ENCODE measurements at regions not wholly inside any gene's neighbourhood (a gene's known extent, or its start where the extent isn't known, plus 50 kb on each side); places are given as distances from the start of the nearest gene placed in this dataset.

GRCh38 chr6:14051355-14051754, 66.2 kb upstream of the CD83 start:
- no peaks in the 10 kb centered on the region for H3K36me3 ChIP-seq (ENCODE audit: insufficient read depth, low read length)
- peaks cover 42% of the 10 kb centered on the region for H3K27me3 ChIP-seq (ENCODE audit: control insufficient read depth, insufficient read depth, low read length)
- H3K4me2 ChIP-seq (ENCODE audit: low read length), result no peak overlapping the region
- H3K4me3 ChIP-seq (ENCODE audit: low read length), result no peak overlapping the region
- peaks cover 3% of the 10 kb centered on the region for H3K4me1 ChIP-seq (ENCODE audit: control insufficient read depth, insufficient read depth, low read length)
- no peak overlapping the region for H3K9ac ChIP-seq (ENCODE audit: low read depth, low read length)
- H3K9me3 ChIP-seq (replicated peaks; ENCODE audit: low read length), result no peaks in the 10 kb centered on the region

DNA sequence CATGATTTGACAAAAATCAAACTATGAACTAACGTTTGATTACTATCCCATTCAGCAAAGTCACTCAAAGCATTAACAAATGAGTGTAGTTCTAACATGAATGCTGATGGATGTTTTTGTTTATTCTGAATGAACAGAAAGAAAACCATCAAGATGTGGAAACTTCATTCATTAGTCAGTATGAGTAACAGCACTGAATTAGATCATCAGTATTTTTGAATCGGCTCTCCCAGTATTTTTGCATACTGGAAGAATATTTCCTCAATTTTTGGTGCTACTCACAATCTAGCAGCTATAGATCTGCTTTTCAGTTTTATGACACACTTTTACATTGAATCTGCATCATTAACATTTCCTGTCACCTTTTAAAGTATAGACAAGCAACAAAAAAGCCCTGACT, 63.8 kb upstream of the CD83 start:
- no peaks in the 10 kb centered on the region for H3K9me3 ChIP-seq (replicated peaks; ENCODE audit: low read length)
- peaks cover 3% of the 10 kb centered on the region for H3K4me1 ChIP-seq (ENCODE audit: control insufficient read depth, insufficient read depth, low read length)
- H3K4me2 ChIP-seq (ENCODE audit: low read length), result no peak overlapping the region
- H3K9ac ChIP-seq (ENCODE audit: low read depth, low read length), result no peak overlapping the region
- no peaks in the 10 kb centered on the region for H3K36me3 ChIP-seq (ENCODE audit: insufficient read depth, low read length)
- H3K27me3 ChIP-seq (ENCODE audit: control insufficient read depth, insufficient read depth, low read length), result peaks cover 36% of the 10 kb centered on the region
- H3K4me3 ChIP-seq (ENCODE audit: low read length), result no peak overlapping the region

DNA sequence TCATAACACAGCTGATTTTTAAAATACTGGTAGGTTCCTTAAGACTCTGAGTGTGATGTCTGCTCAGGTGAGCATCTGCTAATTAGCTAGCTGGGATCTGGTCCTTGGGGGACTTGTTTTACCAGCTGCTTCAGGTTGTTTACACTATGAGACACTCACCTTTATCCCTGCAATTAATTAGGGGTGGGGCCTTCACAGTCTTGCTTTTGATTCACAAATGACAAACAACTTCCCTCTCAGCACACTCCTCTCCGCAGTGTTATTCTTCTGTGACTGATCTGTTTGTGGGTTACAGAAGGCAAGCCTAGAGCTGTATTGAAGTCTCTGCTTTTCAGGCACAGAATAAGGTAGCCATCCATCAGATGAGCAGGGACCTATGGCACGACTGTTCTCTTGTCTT, 62.0 kb upstream of the CD83 start:
- Histone ChIP-seq H3K4me3 (ENCODE audit: low read length) (no peak overlapping the region), H3K27me3 (ENCODE audit: control insufficient read depth, insufficient read depth, low read length) (peaks cover 34% of the 10 kb centered on the region), H3K4me2 (ENCODE audit: low read length) (no peak overlapping the region), H3K36me3 (ENCODE audit: insufficient read depth, low read length) (no peaks in the 10 kb centered on the region), H3K9ac (ENCODE audit: low read depth, low read length) (no peak overlapping the region), H3K9me3 (replicated peaks; ENCODE audit: low read length) (no peaks in the 10 kb centered on the region), H3K4me1 (ENCODE audit: control insufficient read depth, insufficient read depth, low read length) (peaks cover 7% of the 10 kb centered on the region)

DNA sequence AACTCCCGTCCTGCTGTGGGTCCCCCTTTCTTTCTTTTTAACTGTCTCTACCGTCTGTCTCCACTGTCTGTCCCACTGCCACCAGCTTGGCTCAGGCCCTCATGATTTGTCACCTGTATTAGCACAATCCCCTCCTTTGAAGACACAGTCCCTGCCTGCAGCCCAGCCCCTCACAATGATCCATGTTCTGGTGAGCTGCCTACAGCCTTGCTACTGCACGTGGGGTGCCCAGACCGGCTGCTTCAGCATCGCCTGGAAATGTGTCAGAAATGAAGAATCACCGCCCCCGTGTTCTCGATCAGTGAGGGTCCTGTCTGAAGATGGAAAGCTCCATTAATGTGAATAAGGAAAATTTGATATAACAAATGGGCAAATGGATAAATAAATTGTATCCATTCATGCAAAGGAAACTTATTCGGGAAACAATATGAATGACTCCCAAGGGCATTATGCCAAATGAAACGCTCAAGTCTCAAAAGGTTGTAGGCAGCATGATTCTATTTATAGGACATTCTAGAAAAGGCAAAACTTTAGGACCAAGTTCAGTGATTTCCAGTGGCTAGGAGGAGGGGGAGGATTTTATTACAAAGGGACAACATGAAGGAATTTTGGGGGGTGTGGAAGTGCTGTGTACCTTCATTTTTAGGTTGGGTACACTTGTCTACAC, 59.4 kb upstream of the CD83 start:
- Histone ChIP-seq H3K4me1 (ENCODE audit: control insufficient read depth, insufficient read depth, low read length) (peaks cover 7% of the 10 kb centered on the region), H3K9me3 (replicated peaks; ENCODE audit: low read length) (no peaks in the 10 kb centered on the region), H3K4me2 (ENCODE audit: low read length) (no peak overlapping the region), H3K4me3 (ENCODE audit: low read length) (no peak overlapping the region), H3K27me3 (ENCODE audit: control insufficient read depth, insufficient read depth, low read length) (peaks cover 42% of the 10 kb centered on the region), H3K36me3 (ENCODE audit: insufficient read depth, low read length) (no peaks in the 10 kb centered on the region), H3K9ac (ENCODE audit: low read depth, low read length) (no peak overlapping the region)

- Histone ChIP-seq H3K27me3 (ENCODE audit: control insufficient read depth, insufficient read depth, low read length) (peaks cover 47% of the 10 kb centered on the region), H3K36me3 (ENCODE audit: insufficient read depth, low read length) (no peaks in the 10 kb centered on the region), H3K9me3 (replicated peaks; ENCODE audit: low read length) (no peaks in the 10 kb centered on the region), H3K4me1 (ENCODE audit: control insufficient read depth, insufficient read depth, low read length) (peaks cover 7% of the 10 kb centered on the region), H3K9ac (ENCODE audit: low read depth, low read length) (no peak overlapping the region), H3K4me2 (ENCODE audit: low read length) (no peak overlapping the region), H3K4me3 (ENCODE audit: low read length) (no peak overlapping the region)
Observed at GRCh38 chr6:14058735-14059134, 58.8 kb upstream of the CD83 start.

- no peak overlapping the region for H3K9ac ChIP-seq (ENCODE audit: low read depth, low read length)
- no peaks in the 10 kb centered on the region for H3K36me3 ChIP-seq (ENCODE audit: insufficient read depth, low read length)
- no peaks in the 10 kb centered on the region for H3K9me3 ChIP-seq (replicated peaks; ENCODE audit: low read length)
- H3K27me3 ChIP-seq (ENCODE audit: control insufficient read depth, insufficient read depth, low read length), result peaks cover 54% of the 10 kb centered on the region
- no peak overlapping the region for H3K4me3 ChIP-seq (ENCODE audit: low read length)
- no peak overlapping the region for H3K4me2 ChIP-seq (ENCODE audit: low read length)
- peaks cover 4% of the 10 kb centered on the region for H3K4me1 ChIP-seq (ENCODE audit: control insufficient read depth, insufficient read depth, low read length)
Observed at GRCh38 chr6:14059791-14060436, 57.7 kb upstream of the CD83 start.

GRCh38 chr6:14060971-14061370, 56.6 kb upstream of the CD83 start:
- Histone ChIP-seq H3K4me2 (ENCODE audit: low read length) (no peak overlapping the region), H3K4me1 (ENCODE audit: control insufficient read depth, insufficient read depth, low read length) (peaks cover 4% of the 10 kb centered on the region), H3K9ac (ENCODE audit: low read depth, low read length) (no peak overlapping the region), H3K27me3 (ENCODE audit: control insufficient read depth, insufficient read depth, low read length) (peaks cover 58% of the 10 kb centered on the region), H3K36me3 (ENCODE audit: insufficient read depth, low read length) (no peaks in the 10 kb centered on the region), H3K9me3 (replicated peaks; ENCODE audit: low read length) (no peaks in the 10 kb centered on the region), H3K4me3 (ENCODE audit: low read length) (no peak overlapping the region)

- no peaks in the 10 kb centered on the region for H3K9me3 ChIP-seq (replicated peaks; ENCODE audit: low read length)
- H3K9ac ChIP-seq (ENCODE audit: low read depth, low read length), result no peak overlapping the region
- H3K4me3 ChIP-seq (ENCODE audit: low read length), result no peak overlapping the region
- H3K27me3 ChIP-seq (ENCODE audit: control insufficient read depth, insufficient read depth, low read length), result peaks cover 58% of the 10 kb centered on the region
- no peaks in the 10 kb centered on the region for H3K36me3 ChIP-seq (ENCODE audit: insufficient read depth, low read length)
- H3K4me2 ChIP-seq (ENCODE audit: low read length), result no peak overlapping the region
- peaks cover 4% of the 10 kb centered on the region for H3K4me1 ChIP-seq (ENCODE audit: control insufficient read depth, insufficient read depth, low read length)
Observed at GRCh38 chr6:14061643-14062042, 55.9 kb upstream of the CD83 start.

DNA sequence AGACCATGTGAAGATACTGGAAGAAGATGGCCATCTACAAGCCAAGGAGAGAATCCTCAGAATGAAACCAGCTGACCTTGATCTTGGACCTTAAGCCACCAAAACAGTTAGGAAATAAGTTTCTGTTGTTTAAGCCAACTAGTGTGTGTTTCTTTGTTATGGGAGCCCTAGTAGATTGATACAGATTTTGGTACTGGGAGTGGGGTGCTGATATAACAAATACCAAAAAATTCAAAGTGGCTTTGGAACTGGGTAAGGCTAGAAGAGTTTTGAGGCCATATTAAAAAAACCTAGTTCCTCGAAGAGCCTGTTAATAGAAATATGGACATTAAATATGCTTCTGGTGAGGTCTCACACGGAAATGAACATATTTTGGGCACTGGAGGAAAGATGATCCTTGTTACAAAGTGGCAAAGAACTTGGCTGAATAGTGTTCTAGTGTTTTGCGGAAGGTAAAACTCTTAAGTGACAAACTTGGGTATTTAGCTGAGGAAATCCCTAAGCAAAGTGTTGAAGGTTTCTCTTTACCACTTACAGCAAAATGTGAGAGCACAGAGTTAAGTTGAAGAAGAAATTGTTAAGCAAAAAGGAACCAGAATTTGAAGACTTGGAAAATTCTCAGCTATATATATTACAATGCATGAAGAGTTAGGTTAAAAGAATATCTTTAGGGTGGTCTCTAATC, 55.1 kb upstream of the CD83 start:
- Histone ChIP-seq H3K4me3 (ENCODE audit: low read length) (no peak overlapping the region), H3K36me3 (ENCODE audit: insufficient read depth, low read length) (no peaks in the 10 kb centered on the region), H3K9ac (ENCODE audit: low read depth, low read length) (no peak overlapping the region), H3K4me1 (ENCODE audit: control insufficient read depth, insufficient read depth, low read length) (peaks cover 4% of the 10 kb centered on the region), H3K4me2 (ENCODE audit: low read length) (no peak overlapping the region), H3K27me3 (ENCODE audit: control insufficient read depth, insufficient read depth, low read length) (peaks cover 58% of the 10 kb centered on the region), H3K9me3 (replicated peaks; ENCODE audit: low read length) (no peaks in the 10 kb centered on the region)

GRCh38 chr6:14063756-14064155, 53.8 kb upstream of the CD83 start:
- peaks cover 53% of the 10 kb centered on the region for H3K27me3 ChIP-seq (ENCODE audit: control insufficient read depth, insufficient read depth, low read length)
- no peak overlapping the region for H3K4me2 ChIP-seq (ENCODE audit: low read length)
- H3K9me3 ChIP-seq (replicated peaks; ENCODE audit: low read length), result no peaks in the 10 kb centered on the region

DNA sequence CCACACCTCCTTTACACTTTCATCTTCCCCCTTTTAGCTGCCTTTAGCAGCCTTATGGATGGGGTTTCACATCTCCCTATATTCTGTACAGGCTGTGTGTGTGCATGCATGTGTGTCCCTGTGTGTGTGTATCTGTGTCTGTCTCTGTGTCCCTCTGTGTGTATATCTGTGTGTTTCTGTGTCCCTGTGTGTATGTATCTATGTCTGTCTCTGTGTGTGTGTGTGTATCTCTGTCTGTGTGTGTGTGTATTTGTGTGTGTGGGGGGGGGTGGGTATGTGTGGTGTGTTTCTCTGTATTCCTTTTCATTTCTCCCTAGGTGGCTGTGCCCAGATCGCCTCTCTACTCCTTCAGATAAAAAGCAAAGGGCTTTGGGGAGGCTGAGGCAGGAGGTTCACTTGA, 52.2 kb upstream of the CD83 start:
- Histone ChIP-seq H3K4me3 (ENCODE audit: low read length) (no peak overlapping the region), H3K4me1 (ENCODE audit: control insufficient read depth, insufficient read depth, low read length) (peaks cover 12% of the 10 kb centered on the region), H3K9ac (ENCODE audit: low read depth, low read length) (no peak overlapping the region), H3K4me2 (ENCODE audit: low read length) (no peak overlapping the region), H3K27me3 (ENCODE audit: control insufficient read depth, insufficient read depth, low read length) (peaks cover 41% of the 10 kb centered on the region), H3K9me3 (replicated peaks; ENCODE audit: low read length) (no peaks in the 10 kb centered on the region), H3K36me3 (ENCODE audit: insufficient read depth, low read length) (no peaks in the 10 kb centered on the region)

More at GRCh38 chr6:14063756-14064155, 53.8 kb upstream of the CD83 start:
- no peak overlapping the region for H3K4me3 ChIP-seq (ENCODE audit: low read length)
- H3K36me3 ChIP-seq (ENCODE audit: insufficient read depth, low read length), result no peaks in the 10 kb centered on the region
- no peak overlapping the region for H3K9ac ChIP-seq (ENCODE audit: low read depth, low read length)
- H3K4me1 ChIP-seq (ENCODE audit: control insufficient read depth, insufficient read depth, low read length), result peaks cover 15% of the 10 kb centered on the region
